GM23248 (cell line): ENCODE measurements at regions not wholly inside any gene's neighbourhood (a gene's known extent, or its start where the extent isn't known, plus 50 kb on each side); places are given as distances from the start of the nearest gene placed in this dataset.

ENCODE experiments used
- DNase-seq: peaks from one replicate; pipeline ENCODE4 v3.0.0-alpha.2; 2015
- H2AFZ ChIP-seq: fragments of 200-600 bp; sonication (generic); 2 replicates; pipeline ENCODE4 v1.6.1; 2016; ENCODE audit warnings: antibody characterized with exemption
- H3F3A ChIP-seq: fragments of 200-600 bp; sonication (generic); 2 replicates; pipeline ENCODE4 v1.6.1; 2016; ENCODE audit warnings: mild to moderate bottlenecking, antibody characterized with exemption, mixed run types; ENCODE audit not compliant: insufficient read depth
- H3K27ac ChIP-seq: fragments of 200-600 bp; sonication (generic); 2 replicates; pipeline ENCODE4 v1.5.1; 2016; ENCODE audit warnings: mild to moderate bottlenecking
- H3K27me3 ChIP-seq: fragments of 200-600 bp; sonication (generic); replicated peaks from 2 replicates; pipeline ENCODE4 v1.6.1; 2016; ENCODE audit warnings: mild to moderate bottlenecking; ENCODE audit not compliant: insufficient read depth
- H3K36me3 ChIP-seq: fragments of 200-600 bp; sonication (generic); 2 replicates; pipeline ENCODE4 v1.6.1; 2016; ENCODE audit warnings: low read depth, mild to moderate bottlenecking
- H3K4me1 ChIP-seq: fragments of 200-600 bp; sonication (generic); 2 replicates; pipeline ENCODE4 v1.6.1; 2016; ENCODE audit warnings: mild to moderate bottlenecking; ENCODE audit not compliant: insufficient read depth
- H3K4me2 ChIP-seq: fragments of 200-600 bp; sonication (generic); one replicate; pipeline ENCODE4 v1.6.1; 2016; ENCODE audit warnings: mild to moderate bottlenecking; ENCODE audit not compliant: unreplicated experiment
- H3K4me3 ChIP-seq: fragments of 200-600 bp; sonication (generic); 2 replicates; pipeline ENCODE4 v1.5.1; 2016; ENCODE audit warnings: mild to moderate bottlenecking
- H3K79me2 ChIP-seq: fragments of 200-600 bp; sonication (generic); 2 replicates; pipeline ENCODE4 v1.6.1; 2016; ENCODE audit warnings: mild to moderate bottlenecking; ENCODE audit not compliant: insufficient read depth
- H3K9ac ChIP-seq: fragments of 200-600 bp; sonication (generic); 2 replicates; pipeline ENCODE4 v1.6.1; 2016; ENCODE audit warnings: mild to moderate bottlenecking
- H3K9me2 ChIP-seq: fragments of 200-600 bp; sonication (generic); 2 replicates; pipeline ENCODE4 v1.6.1; 2016; ENCODE audit warnings: mixed run types, mild to moderate bottlenecking, moderate library complexity; ENCODE audit not compliant: insufficient read depth
- H3K9me3 ChIP-seq: fragments of 200-600 bp; sonication (generic); one replicate; pipeline ENCODE4 v1.6.1; 2017; ENCODE audit warnings: low read depth
- H4K20me1 ChIP-seq: fragments of 200-600 bp; sonication (generic); 2 replicates; pipeline ENCODE4 v1.6.0; 2016; ENCODE audit not compliant: insufficient read depth
- EZH2 ChIP-seq: fragments of 200-600 bp; sonication (generic); IDR thresholded peaks from 2 replicates; pipeline ENCODE4 v1.6.1; 2018; ENCODE audit warnings: antibody characterized with exemption, mild to moderate bottlenecking; ENCODE audit not compliant: insufficient read depth, poor library complexity, severe bottlenecking
- EZH2phosphoT487 ChIP-seq: fragments of 200-600 bp; sonication (generic); IDR thresholded peaks from 2 replicates; pipeline ENCODE4 v1.6.1; 2018; ENCODE audit warnings: antibody characterized with exemption, moderate library complexity, mild to moderate bottlenecking, low read depth; ENCODE audit not compliant: insufficient read depth
- WGBS, 2 experiments: methylation state at CpG; one replicate each; pipeline ENCODE4 v1.1.6; 2015 to 2017; ENCODE audit warnings: low lambda C conversion rate in 2 of 2, low coverage in 1 of 2; ENCODE audit errors: missing lambda C conversion rate in 2 of 2; 5-methylcytosine and 5-hydroxymethylcytosine counted together
- in situ Hi-C: fragments of 300-500 bp; cut with MboI; formaldehyde crosslinking; loops from 2 replicates; pipeline ENCODE4 v1.15.0; 2020

- DNase-seq, result peak; percentile 32
- Histone ChIP-seq H3K4me3 (no peak overlapping the region), H3K36me3 (no peaks in the 10 kb centered on the region), H3K9me3 (no peaks in the 10 kb centered on the region), H2AFZ (no peak overlapping the region), H3K27ac (no peak overlapping the region), H3K4me2 (no peak overlapping the region), H3K9ac (no peak overlapping the region), H3K4me1 (peaks cover 41% of the 10 kb centered on the region), H3K79me2 (no peaks in the 10 kb centered on the region), H3K9me2 (no peaks in the 10 kb centered on the region), H4K20me1 (no peaks in the 10 kb centered on the region), H3F3A (peaks cover 55% of the 10 kb centered on the region), H3K27me3 (no peaks in the 10 kb centered on the region)
- TF ChIP-seq EZH2, result no peak
- TF ChIP-seq EZH2phosphoT487, result no peak
- WGBS, 2 experiments, result 80 to 81% methylated on average over 2 of the region's 2 CpGs
- in situ Hi-C loops, result no loop called here
Measured at GRCh38 chr17:68701046-68701445, 99.9 kb upstream of the FAM20A start.

DNA sequence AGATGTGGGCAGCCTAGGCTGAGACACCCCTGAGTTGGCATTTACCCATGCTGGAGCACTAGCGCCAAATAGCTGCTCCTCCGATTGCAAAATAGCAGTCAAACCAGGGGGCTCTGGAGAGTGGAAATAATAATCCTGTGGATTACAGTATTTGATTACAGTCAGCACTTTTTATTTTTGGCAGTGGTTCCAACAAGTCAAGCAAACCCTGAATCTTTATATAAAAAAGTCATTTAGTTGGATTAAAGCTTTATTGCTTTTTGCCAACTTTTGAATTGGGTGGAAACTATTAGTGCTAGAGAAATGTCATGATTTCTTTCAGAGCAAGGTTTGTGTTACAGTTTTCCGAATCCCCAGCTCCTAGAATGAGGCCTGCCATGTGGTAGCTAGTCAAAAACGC, 99.3 kb upstream of the FAM20A start:
- TF ChIP-seq EZH2 (no peak), EZH2phosphoT487 (no peak)
- no peak for DNase-seq
- in situ Hi-C loops, result no loop called here
- Histone ChIP-seq H2AFZ (no peak overlapping the region), H3K36me3 (no peaks in the 10 kb centered on the region), H3K9ac (no peak overlapping the region), H3K9me2 (no peaks in the 10 kb centered on the region), H3K4me1 (peaks cover 40% of the 10 kb centered on the region), H3F3A (peaks cover 55% of the 10 kb centered on the region), H3K9me3 (no peaks in the 10 kb centered on the region), H3K4me3 (no peak overlapping the region), H4K20me1 (no peaks in the 10 kb centered on the region), H3K27ac (no peak overlapping the region), H3K79me2 (no peaks in the 10 kb centered on the region), H3K4me2 (no peak overlapping the region), H3K27me3 (no peaks in the 10 kb centered on the region)
- 48 to 49% methylated on average over 4 of the region's 4 CpGs for WGBS, 2 experiments

GRCh38 chr17:68699936-68700335, 98.8 kb upstream of the FAM20A start:
- H3K4me3 ChIP-seq, result no peak overlapping the region
- 75 to 76% methylated on average over 6 of the region's 6 CpGs for WGBS, 2 experiments
- H4K20me1 ChIP-seq, result no peaks in the 10 kb centered on the region
- no peak for DNase-seq
- H3K79me2 ChIP-seq, result no peaks in the 10 kb centered on the region
- no peak overlapping the region for H3K27ac ChIP-seq
- no peaks in the 10 kb centered on the region for H3K9me2 ChIP-seq
- H2AFZ ChIP-seq, result no peak overlapping the region
- H3K4me1 ChIP-seq, result peaks cover 40% of the 10 kb centered on the region
- H3F3A ChIP-seq, result peaks cover 50% of the 10 kb centered on the region
- H3K27me3 ChIP-seq, result no peaks in the 10 kb centered on the region
- TF ChIP-seq EZH2phosphoT487, result no peak
- TF ChIP-seq EZH2, result no peak
- H3K36me3 ChIP-seq, result no peaks in the 10 kb centered on the region
- H3K9me3 ChIP-seq, result no peaks in the 10 kb centered on the region
- H3K9ac ChIP-seq, result no peak overlapping the region
- no peak overlapping the region for H3K4me2 ChIP-seq
- in situ Hi-C loops, result no loop called here

- H2AFZ ChIP-seq, result peak overlapping the region; percentile 68
- WGBS, 2 experiments, result 29 to 30% methylated on average over 3 of the region's 3 CpGs
Measured at GRCh38 chr17:68698746-68699145, 97.6 kb upstream of the FAM20A start.

GRCh38 chr17:68697850-68698361, 96.7 kb upstream of the FAM20A start:
- no peaks in the 10 kb centered on the region for H3K9me2 ChIP-seq
- H3K27ac ChIP-seq, result peak overlapping the region; percentile 93
- H3K4me2 ChIP-seq, result peak overlapping the region; percentile 8
- no peak overlapping the region for H3K4me3 ChIP-seq
- peak overlapping the region; percentile 55 for H3K9ac ChIP-seq
- in situ Hi-C loops, result no loop called here
- H3K79me2 ChIP-seq, result no peaks in the 10 kb centered on the region
- no peaks in the 10 kb centered on the region for H3K9me3 ChIP-seq
- H2AFZ ChIP-seq, result peak overlapping the region; percentile 68
- no peaks in the 10 kb centered on the region for H3K36me3 ChIP-seq
- TF ChIP-seq EZH2 (no peak), EZH2phosphoT487 (no peak)
- H3F3A ChIP-seq, result peaks cover 31% of the 10 kb centered on the region; the same call in 1 of the 2 replicates
- H3K4me1 ChIP-seq, result peaks cover 34% of the 10 kb centered on the region
- DNase-seq, result peak; percentile 81
- H3K27me3 ChIP-seq, result no peaks in the 10 kb centered on the region
- H4K20me1 ChIP-seq, result no peaks in the 10 kb centered on the region
- whole genome bisulfite sequencing, 2 experiments, result 88 to 97% methylated on average over 1 of the region's 1 CpG

More at GRCh38 chr17:68698746-68699145, 97.6 kb upstream of the FAM20A start:
- no peaks in the 10 kb centered on the region for H4K20me1 ChIP-seq
- H3K27ac ChIP-seq, result peak overlapping the region; percentile 93
- H3K9ac ChIP-seq, result no peak overlapping the region
- TF ChIP-seq EZH2 (no peak), EZH2phosphoT487 (no peak)
- in situ Hi-C loops, result no loop called here
- no peaks in the 10 kb centered on the region for H3K79me2 ChIP-seq
- H3F3A ChIP-seq, result peaks cover 38% of the 10 kb centered on the region
- H3K4me3 ChIP-seq, result no peak overlapping the region
- H3K9me2 ChIP-seq, result no peaks in the 10 kb centered on the region
- no peaks in the 10 kb centered on the region for H3K9me3 ChIP-seq
- no peak overlapping the region for H3K4me2 ChIP-seq
- H3K27me3 ChIP-seq, result no peaks in the 10 kb centered on the region
- no peaks in the 10 kb centered on the region for H3K36me3 ChIP-seq
- peak; percentile 14 for DNase-seq
- H3K4me1 ChIP-seq, result peaks cover 34% of the 10 kb centered on the region
